AG09309 (cell line): ENCODE measurements at regions not wholly inside any gene's neighbourhood (a gene's known extent, or its start where the extent isn't known, plus 50 kb on each side); places are given as distances from the start of the nearest gene placed in this dataset.

Experiments used
- DNase-seq: peaks from one replicate; pipeline ENCODE4 v3.0.0-alpha.2; 2010; ENCODE audit warnings: low read depth
- H3K4me3 ChIP-seq: 2 replicates; pipeline ENCODE4 v1.5.1; 2011; ENCODE audit warnings: mild to moderate bottlenecking, low read depth, low read length, moderate library complexity; ENCODE audit not compliant: control insufficient read depth
- CTCF ChIP-seq: IDR thresholded peaks from 2 replicates; pipeline ENCODE4 v1.5.1; 2011; ENCODE audit warnings: mild to moderate bottlenecking, low read depth, low read length, inconsistent platforms; ENCODE audit not compliant: insufficient read depth, control insufficient read depth; ENCODE audit errors: missing control alignments

DNA sequence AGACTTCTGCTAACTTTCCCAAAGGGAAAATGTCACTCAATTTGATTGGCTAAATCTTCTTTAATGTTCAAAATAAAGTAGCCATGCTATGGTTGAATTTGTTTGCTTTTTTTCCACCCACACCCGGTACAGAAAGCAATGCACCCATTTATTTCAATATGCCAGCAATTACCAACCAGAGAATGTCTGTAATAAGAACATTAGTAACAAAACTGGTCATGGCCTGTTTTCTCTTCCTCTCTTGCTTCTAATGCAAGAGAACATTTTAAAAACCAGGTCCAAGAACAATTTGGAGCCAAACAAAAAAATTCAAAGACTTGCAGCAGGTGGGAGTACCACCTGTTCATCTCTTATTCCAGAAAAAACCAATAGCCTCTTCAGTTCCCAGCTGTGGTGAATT, 1108.8 kb upstream of the PCDH20 start:
- DNase-seq: no peak
- TF ChIP-seq CTCF: no peak
- no peak overlapping the region for H3K4me3 ChIP-seq

DNA sequence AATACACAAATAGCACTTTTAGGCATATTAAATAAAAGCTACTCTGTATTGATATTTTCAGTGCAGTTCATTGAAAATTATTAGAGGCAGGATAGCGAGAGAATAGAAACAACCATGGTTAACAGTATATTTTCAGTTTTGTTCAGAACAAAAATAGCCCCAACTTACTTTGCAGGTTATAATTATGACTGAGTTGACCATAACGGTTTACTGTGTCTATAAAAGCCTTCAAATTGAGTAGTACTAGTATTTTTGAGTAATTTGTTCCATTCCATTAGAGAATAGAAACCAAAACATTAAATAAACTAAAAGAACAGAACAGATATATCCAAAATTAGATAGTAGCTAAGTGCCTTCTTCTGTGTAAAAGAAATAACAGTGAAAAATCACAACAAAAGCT, 1108.4 kb upstream of the PCDH20 start:
- H3K4me3 ChIP-seq: no peak overlapping the region
- no peak for TF ChIP-seq CTCF
- DNase-seq: no peak

GRCh38 chr13:62512194-62513141, 1096.8 kb upstream of the PCDH20 start:
- peak; percentile 38 for TF ChIP-seq CTCF
- DNase-seq: no peak
- H3K4me3 ChIP-seq: no peak overlapping the region

- H3K4me3 ChIP-seq: no peak overlapping the region
- no peak for DNase-seq
- no peak for TF ChIP-seq CTCF
Observed at GRCh38 chr13:62510906-62511655, 1095.4 kb upstream of the PCDH20 start.

DNA sequence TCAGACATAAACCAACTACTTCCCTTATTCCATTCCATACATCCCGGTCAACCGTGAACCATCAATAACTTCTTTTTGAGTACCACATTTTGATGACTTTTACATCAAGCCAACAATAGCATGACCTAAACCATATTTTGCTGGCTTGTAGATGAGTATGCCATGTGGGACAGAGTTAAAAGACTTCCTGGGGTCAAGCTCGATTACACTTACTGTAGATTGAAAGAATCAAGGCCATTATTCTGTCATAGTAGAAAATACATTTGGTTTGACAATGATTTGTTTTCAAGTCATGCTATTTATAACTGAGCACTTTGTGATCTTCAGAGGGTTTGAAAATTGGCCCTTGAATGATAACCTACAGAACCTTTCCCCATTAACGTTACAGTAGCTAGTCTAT, 1086.9 kb upstream of the PCDH20 start:
- H3K4me3 ChIP-seq: no peak overlapping the region
- no peak for DNase-seq
- TF ChIP-seq CTCF: no peak

- DNase-seq: no peak
- no peak for TF ChIP-seq CTCF
Observed at GRCh38 chr13:62489731-62490130, 1074.1 kb upstream of the PCDH20 start.

More at GRCh38 chr13:62489731-62490130, 1074.1 kb upstream of the PCDH20 start:
- H3K4me3 ChIP-seq: no peak overlapping the region
